Ishikawa (cell line): ENCODE measurements at regions not wholly inside any gene's neighbourhood (a gene's known extent, or its start where the extent isn't known, plus 50 kb on each side); places are given as distances from the start of the nearest gene placed in this dataset.

Experiments used
- CEBPB ChIP-seq: IDR thresholded peaks from 2 replicates; pipeline ENCODE4 v1.6.1; 2012
- CREB1 ChIP-seq: IDR thresholded peaks from 2 replicates; pipeline ENCODE4 v1.6.1; 2012; ENCODE audit warnings: low read depth
- EGR1 ChIP-seq: IDR thresholded peaks from 2 replicates; pipeline ENCODE4 v1.6.1; 2012
- EP300 ChIP-seq: IDR thresholded peaks from 2 replicates; pipeline ENCODE4 v1.6.1; 2012; ENCODE audit warnings: borderline replicate concordance
- FOXM1 ChIP-seq: IDR thresholded peaks from 2 replicates; pipeline ENCODE4 v1.6.1; 2012; ENCODE audit warnings: low read depth, borderline replicate concordance
- MAX ChIP-seq: IDR thresholded peaks from 2 replicates; pipeline ENCODE4 v1.6.1; 2012
- NFIC ChIP-seq: IDR thresholded peaks from 2 replicates; pipeline ENCODE4 v1.6.1; 2012
- RAD21 ChIP-seq: IDR thresholded peaks from 2 replicates; pipeline ENCODE4 v1.6.1; 2012; ENCODE audit warnings: low read depth
- REST ChIP-seq: IDR thresholded peaks from 2 replicates; pipeline ENCODE4 v1.6.1; 2012; ENCODE audit warnings: low read depth, mild to moderate bottlenecking
- TAF1 ChIP-seq: IDR thresholded peaks from 2 replicates; pipeline ENCODE4 v1.6.1; 2012; ENCODE audit warnings: low read depth, mild to moderate bottlenecking
- TCF12 ChIP-seq: IDR thresholded peaks from 2 replicates; pipeline ENCODE4 v1.6.1; 2012; ENCODE audit warnings: low read depth
- TEAD4 ChIP-seq: IDR thresholded peaks from 2 replicates; pipeline ENCODE4 v1.6.1; 2012
- USF1 ChIP-seq: IDR thresholded peaks from 2 replicates; pipeline ENCODE4 v1.6.1; 2012
- YY1 ChIP-seq: IDR thresholded peaks from 2 replicates; pipeline ENCODE4 v1.6.1; 2012; ENCODE audit warnings: low read depth
- ZBTB7A ChIP-seq: IDR thresholded peaks from 2 replicates; pipeline ENCODE4 v1.6.1; 2012; ENCODE audit warnings: low read depth

DNA sequence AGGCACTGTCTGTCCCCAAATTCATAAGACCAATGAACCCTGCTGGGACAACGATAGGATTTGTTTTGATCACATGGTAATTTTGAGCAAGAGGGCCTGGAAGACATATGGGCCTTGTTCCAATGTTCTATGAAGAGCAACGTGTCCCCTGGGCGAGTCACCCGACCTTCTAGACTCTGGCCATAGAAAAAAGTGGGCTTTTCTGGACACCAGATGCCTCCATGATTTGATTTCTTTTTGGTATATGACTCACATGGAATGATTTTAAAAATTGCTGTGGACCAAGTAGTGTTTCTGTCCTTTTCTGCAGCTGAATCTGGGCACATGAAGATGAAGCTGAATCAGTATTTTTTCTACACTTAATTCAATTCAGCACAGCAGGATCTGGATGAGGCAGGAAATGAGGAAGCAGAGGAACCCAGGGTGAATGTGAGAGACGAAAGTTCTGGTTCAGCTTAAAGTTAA lies 104.9 kb downstream of the CDC42EP3 start:
- TF ChIP-seq EP300, result no peak
- TF ChIP-seq EGR1, result no peak
- no peak for TF ChIP-seq ZBTB7A
- no peak for TF ChIP-seq RAD21

GRCh38 chr2:37568565-37568964 lies 102.9 kb downstream of the CDC42EP3 start:
- TF ChIP-seq EP300, result no peak
- no peak for TF ChIP-seq NFIC
- no peak for TF ChIP-seq FOXM1
- TF ChIP-seq MAX, result no peak
- TF ChIP-seq TEAD4, result no peak
- no peak for TF ChIP-seq RAD21
- TF ChIP-seq USF1, result no peak

GRCh38 chr2:37569131-37569823 lies 102.2 kb downstream of the CDC42EP3 start:
- no peak for TF ChIP-seq CREB1
- no peak for TF ChIP-seq TAF1
- TF ChIP-seq YY1, result no peak
- TF ChIP-seq EP300, result no peak
- no peak for TF ChIP-seq MAX
- no peak for TF ChIP-seq USF1
- no peak for TF ChIP-seq NFIC
- no peak for TF ChIP-seq CEBPB
- no peak for TF ChIP-seq TCF12

DNA sequence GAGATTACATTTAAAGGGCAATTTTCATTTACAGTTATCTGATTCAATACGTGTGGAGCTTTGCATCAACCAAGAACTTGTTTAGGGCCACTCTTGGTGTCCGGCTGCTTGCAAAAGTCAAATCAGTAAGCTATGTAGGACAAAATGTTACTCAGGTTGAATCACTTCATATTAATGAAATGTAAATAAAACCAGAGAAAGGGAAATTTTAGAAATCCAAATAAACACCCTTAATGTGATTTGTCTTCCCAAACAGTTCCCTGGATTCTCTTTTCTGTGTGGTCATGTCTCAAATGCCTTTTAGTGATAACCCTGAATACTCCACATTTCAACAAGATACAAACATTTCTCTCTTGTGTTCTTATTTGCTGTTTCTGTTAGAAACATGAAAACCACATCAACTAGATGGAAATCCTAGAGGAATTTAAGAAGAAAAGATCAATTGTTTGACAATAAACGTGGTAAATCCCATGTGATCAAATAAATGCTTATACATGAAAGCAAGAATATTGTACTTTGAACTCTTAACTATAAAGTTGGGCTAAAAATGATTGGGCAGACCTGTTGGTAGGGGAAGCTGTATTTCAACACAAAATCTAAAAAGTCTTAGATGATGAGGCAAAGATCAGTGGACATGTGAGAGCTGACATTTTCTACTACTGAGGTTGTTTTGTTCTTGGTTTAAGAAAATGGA lies 101.3 kb downstream of the CDC42EP3 start:
- TF ChIP-seq USF1 (no peak), RAD21 (no peak)

DNA sequence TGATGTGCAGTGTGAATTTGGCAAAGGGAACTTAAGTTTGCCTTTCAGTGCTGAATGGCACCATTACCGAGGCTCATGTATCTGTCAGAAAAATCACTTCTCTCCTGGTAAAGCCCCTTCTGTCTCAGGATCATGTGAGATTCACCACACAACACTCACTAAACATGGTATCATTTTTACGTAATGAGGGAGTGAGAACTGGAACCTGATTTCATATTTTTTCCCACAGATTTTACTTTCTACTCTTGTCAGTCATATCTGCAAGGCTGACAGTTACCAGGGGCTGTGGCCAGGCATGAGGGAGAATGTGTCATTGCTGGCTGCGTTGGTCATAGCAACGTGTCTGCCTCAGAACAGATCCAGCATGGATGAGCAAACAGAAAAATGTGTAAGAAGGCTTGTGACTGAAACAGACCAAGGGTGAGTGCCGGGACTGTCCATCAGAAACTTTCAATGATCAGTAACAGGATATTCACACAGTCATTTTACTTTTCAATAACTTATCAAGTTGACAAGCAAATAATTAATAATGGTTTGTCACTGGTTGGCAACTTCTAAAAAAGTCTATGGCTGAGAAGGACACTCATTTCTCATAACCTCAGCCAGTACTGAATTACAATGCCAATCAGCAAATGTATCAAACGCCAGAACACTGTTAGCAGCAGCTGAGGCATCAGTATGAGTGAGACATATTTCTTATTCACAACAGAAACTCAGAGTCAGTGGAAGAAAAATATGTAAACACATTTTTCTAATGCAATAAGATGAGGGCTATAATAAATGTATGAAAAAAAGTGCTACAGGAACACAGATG lies 100.5 kb downstream of the CDC42EP3 start:
- TF ChIP-seq TEAD4 (no peak), EGR1 (no peak), MAX (no peak), NFIC (no peak), ZBTB7A (no peak), TCF12 (no peak), YY1 (no peak), CREB1 (no peak), USF1 (no peak), EP300 (no peak), RAD21 (no peak)

GRCh38 chr2:37571587-37572136 lies 99.8 kb downstream of the CDC42EP3 start:
- TF ChIP-seq TCF12, result no peak
- TF ChIP-seq RAD21, result no peak
- TF ChIP-seq NFIC, result no peak
- no peak for TF ChIP-seq USF1

- TF ChIP-seq USF1, result no peak
- TF ChIP-seq MAX, result no peak
- TF ChIP-seq REST, result no peak
- no peak for TF ChIP-seq TEAD4
- no peak for TF ChIP-seq TCF12
- no peak for TF ChIP-seq CREB1
- TF ChIP-seq RAD21, result no peak
Observed at GRCh38 chr2:37573451-37574388, 97.7 kb downstream of the CDC42EP3 start.
